Activated CD4-positive, CD25-positive, alpha-beta regulatory T cell treated with anti-CD3 and anti-CD28 coated beads, Interleukin-2, amount 50 U/mL, for 72 hours (primary cell): ENCODE measurements at regions not wholly inside any gene's neighbourhood (a gene's known extent, or its start where the extent isn't known, plus 50 kb on each side); places are given as distances from the start of the nearest gene placed in this dataset.

Experiments used
- DNase-seq: peaks from one replicate; pipeline ENCODE4 v3.0.0; 2021

DNA sequence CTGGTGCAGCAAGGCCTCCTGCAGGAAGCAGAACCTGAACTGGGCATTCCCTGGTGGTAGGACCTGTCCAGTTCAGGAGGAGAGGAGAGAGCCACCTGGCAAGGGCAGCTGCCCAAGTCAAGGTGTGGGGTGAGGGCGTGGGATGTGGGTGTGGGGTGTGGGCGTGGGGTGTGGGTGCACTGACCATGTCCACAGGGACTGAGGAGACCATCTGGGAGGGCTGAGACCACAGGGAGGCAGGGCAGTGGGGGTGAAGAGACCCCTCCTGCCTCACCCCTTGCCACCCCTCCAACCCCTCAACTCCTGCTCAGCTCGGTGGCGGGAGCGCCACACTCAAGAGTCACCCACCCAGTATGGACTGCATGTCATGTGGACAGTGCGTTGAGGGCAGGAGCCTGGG, 117.9 kb downstream of the CPZ start:
- DNase-seq, result peak; percentile 20

DNA sequence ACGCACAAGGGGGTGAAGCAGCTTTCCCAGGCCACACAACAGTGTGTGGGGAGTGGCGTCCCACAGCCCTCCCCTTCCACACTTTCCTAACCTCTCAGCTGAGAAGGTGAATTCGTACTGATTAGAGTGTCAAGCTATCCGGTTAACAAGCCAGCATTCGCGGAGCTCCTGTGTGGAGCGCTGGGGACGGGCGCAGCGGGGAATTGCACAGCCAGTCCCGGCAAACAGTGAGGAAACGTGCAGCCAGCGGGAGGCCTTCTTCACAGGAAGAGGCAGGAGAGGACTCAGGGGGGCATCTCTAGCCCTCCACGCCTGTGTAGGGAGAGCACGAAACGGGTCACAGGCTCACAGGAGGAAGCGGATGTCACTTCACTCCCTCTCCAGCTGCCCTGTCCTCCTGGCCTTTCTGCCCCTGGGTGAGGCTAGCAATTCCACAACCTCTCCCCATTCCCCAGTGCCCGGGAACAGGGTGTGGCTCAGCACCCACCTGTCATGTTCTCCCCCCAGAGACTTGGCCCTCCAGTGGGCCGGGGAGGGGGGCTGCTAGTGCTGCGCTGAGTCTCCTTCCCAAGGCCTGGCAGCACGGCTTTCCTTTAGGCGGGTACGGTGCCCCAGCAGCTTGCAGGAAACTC, 117.3 kb downstream of the CPZ start:
- DNase-seq, result peak; percentile 14

DNA sequence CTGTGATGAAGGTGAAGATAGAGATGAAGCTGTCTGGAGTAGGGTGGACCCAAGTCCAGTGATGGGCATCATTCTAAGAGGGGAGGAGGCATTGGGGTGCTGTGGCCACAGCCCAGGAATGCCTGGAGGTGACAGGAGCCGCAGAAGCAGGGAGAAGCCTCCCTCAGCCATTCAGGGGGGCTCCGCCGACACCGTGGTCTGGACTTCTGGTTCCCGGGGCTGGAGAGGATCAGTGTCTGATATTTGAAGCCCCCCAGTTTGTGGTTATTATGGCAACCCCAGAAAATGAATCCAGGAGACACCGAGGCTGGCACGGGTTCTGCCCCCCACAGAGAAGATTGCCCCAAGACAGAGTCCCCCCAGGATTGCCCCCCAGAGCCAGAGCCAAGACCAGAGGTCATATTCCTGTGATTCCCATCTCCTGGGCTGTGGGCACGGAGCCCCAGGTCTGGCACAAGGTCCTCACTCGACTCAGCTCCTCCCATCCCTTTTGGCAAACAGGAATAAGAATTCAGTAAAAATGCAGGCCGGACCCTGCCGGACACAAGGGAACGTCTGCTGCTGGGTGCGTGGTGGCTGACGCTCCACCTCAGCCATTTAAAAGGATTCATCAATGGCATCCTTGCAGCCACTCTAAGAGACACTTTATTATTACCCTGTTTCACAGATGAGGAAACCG, 116.6 kb downstream of the CPZ start:
- DNase-seq, result peak; percentile 18

DNA sequence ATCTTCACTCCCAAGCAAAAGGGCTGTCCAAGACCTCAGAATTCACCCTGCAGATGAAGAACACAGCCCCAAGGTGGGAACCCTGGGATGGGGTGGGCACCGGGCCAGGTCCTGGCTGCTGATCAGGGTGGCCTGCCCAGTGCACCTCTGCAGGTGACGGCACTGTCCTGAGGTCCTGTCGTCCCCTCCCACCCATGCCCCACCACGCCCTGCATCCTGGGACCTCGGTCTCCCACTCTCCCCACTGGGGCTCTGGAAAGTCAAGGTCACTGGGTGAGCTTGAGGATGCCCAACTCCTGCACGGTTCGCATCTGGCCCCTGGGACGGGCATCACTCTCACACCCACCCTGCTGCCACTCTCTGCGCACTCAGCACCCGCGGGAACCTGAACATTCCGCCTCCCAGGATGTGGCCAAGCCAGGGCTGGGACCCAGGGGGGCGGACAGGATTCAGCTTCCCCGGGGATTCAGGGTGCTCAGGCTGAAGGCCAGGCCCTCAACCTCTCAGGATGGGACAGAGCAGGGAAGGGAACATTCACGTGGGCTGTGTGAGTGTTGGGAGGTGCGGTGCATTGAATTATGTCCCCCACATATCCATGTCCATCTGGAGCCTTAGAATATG, 115.9 kb downstream of the CPZ start:
- peak; percentile 18 for DNase-seq

DNA sequence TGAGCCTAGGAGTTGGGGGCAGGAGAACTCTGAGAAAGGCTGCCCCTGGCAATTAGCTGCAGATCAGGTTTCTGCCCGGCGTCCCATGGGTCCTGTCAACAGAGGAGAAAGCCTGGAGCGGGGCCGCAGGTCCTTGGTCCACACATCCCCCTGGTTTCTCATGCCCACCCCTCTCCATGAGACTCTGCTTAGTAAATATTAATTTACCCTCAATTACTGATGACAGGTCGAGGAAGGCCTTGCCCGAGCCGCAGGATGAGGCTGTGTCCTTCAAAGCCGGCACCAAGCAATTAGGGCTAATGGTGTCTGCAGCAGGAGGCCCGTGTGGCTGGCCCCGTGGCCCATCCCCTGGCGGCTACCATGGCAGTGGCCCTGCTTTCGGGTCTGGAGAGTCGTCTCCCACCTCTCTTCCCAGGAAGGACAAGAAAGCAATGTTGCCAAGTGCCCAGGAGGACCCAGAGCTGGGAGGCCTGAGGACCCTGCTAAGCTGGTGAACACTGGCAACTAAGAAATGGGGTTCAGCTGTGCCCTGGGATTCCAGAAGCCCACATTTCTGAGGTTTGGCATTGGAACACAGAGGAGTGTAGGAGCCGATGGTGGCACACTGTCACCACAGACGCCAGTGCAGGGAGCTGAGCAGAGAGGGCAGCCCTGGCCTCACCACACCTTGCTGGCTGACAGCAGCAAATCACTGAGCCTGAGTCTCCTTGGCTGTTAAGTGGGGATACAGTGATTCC, 114.6 kb downstream of the CPZ start:
- peak; percentile 5 for DNase-seq

DNA sequence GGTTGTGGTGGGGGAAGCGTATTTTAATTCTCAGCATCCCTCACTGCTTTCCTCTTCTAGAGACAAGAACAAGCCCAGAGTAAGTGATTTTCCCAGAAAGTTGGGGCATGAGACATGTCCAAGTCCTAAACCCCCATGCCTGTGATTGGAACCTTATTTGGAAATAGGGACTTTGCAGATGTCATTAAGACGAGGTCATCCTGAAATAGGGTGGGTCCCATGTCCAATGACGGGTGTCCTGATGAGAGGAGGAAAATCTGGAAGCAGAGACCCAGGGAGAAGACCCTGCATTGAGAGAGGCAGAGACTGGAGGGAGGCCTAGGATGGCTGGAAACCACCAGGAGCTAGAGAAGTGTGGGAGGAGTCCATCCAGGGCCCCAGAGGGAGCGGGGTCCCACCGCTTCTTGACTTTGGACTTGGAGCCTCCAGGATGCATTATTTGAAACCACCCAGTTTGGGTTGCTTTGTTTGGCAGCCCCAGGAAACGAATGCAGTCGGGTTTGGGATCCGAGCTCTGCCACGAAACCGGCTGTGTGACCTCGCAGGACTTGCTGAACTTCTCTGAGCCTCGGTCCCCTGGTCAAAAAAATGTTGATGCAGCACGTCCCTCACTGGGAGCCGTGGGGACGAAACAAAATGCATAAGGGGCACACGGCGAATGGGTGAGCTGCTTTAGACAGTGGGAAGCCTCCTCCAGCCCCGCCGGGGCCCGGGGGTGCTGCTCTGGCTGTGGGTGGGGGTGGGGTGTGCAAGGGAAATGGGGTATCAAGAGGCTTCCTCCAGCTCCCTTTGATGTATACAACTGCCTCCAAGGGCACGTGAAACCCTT, 113.9 kb downstream of the CPZ start:
- peak; percentile 12 for DNase-seq

DNA sequence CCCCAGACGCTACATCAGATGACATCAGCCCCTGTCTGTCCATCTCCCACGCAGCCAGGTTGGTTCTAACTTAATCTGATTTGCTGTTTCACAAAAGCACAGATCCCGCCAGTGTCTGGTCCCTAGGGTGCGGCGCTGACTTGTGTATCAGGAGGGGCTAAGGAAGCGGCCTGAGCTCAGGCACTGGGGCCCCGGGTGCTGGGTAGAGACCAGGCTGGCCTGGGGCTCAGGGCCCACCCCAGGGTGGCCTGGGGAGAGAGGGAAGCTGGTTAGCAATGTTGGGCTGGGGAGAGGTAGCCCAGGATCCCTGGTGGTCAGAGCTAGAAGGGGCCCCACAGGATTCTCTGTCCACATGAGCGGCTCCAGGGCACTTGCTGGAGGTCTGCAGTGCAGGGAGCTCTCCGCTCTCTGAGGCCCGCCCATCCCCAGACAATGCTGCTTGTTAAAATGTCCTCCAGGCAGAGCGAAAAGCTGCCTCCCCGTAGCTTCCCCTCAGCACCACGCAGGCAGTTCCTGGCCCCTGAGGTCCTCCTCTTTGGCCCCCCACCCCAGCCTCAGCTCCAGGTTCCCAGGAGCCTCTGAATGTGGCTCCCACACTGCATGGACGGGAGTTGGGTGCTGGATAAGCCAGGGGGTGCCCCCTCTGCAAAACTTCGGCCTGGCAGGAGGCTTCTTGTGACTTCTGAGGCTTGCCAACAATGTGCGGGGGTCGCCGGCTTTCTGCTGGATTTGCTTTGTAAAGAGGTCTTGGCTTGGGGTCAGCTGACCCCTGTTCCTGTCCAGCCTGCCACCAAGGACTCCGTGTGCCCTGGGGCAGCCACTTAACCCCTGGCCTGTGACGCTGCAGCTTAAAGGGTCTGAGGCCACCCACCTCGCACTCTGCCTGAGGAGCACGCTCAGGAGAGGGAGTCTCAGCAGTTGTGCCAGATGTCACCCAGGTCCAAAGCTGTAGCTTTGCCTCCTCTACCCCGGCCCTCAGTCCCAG, 112.9 kb downstream of the CPZ start:
- peak; percentile 17 for DNase-seq

- DNase-seq, result peak; percentile 17
Measured at GRCh38 chr4:8704632-8705031, 112.1 kb downstream of the CPZ start.

DNA sequence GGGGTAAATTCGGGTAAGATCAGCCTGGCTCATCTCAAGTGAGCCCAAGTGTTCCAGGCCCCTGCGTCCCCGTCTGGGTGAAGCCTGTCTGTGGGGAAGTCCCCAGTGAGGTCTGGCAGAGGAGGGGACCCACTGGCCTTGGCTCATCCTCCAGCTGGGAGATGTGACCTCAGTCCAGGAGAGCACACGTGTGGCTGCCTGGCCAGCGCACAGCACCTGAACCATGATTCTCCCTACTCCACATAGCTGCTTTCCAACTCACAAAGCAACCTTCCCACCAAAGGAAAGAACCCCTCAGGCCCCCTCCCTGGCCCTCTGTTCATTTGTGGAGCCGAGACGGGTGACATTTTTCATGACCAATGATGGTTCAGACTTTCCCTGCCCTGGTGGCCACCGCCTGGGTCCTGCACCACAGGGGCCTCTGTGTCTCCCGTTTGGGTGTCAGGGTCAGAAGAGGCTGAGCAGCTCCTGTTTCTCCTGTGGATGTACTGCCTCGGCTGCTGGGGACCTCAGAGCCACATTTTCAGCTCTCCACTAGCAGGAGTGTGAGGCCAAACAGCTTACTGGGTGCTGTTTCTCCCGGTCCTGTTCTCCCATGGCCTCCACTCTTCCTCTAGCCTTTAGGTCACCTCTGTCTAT, 111.4 kb downstream of the CPZ start:
- no peak for DNase-seq

GRCh38 chr4:8703401-8703696, 110.8 kb downstream of the CPZ start:
- DNase-seq, result no peak

GRCh38 chr4:8702516-8703400, 110.2 kb downstream of the CPZ start:
- no peak for DNase-seq

- no peak for DNase-seq
Measured at GRCh38 chr4:8702020-8702495, 109.5 kb downstream of the CPZ start.

DNA sequence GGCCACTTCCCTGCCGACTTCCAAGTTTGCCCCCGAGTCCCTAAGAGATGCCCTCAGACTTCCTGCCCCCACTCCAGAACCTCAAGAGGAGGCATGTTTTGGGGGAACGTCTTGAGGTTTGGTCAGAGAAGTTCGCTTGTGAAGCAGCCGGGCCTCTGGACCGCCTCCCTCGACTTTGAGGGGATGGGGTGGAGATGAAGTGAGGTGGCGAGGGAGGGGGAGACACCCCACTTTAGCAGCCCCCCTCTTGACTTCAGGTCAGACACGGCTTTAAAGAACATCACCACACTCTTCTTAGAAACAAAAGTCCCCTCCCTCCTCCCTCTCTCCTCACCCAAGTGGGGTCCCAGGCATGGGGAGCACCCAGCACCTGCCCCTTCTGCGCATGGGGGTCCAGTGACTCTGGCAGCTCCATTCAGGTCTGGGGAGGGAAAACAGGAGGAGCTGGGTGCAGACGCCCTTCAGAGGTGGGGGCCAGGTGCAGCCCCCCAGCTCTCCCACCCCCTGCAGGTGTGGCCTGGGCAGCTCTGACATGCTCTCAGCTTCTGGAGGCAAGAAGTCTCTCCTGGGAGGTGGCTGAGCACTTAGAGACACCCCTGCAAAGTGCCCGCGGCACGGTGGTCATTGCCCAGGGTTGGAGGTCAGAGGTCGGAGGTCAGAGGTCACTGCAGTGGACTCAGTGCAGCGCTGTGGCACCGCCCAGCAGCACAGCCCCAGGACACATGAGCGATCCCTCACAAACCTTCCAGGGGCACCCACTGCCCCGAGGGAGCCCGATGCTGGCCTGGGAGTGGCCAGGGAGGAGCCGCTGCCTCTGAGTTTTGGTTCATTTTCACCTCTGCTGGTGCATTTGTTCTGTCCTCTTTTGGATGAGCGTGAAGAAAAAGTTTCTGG, 108.8 kb downstream of the CPZ start:
- DNase-seq, result no peak

- no peak for DNase-seq
Measured at GRCh38 chr4:8700531-8700930, 108.0 kb downstream of the CPZ start.

DNA sequence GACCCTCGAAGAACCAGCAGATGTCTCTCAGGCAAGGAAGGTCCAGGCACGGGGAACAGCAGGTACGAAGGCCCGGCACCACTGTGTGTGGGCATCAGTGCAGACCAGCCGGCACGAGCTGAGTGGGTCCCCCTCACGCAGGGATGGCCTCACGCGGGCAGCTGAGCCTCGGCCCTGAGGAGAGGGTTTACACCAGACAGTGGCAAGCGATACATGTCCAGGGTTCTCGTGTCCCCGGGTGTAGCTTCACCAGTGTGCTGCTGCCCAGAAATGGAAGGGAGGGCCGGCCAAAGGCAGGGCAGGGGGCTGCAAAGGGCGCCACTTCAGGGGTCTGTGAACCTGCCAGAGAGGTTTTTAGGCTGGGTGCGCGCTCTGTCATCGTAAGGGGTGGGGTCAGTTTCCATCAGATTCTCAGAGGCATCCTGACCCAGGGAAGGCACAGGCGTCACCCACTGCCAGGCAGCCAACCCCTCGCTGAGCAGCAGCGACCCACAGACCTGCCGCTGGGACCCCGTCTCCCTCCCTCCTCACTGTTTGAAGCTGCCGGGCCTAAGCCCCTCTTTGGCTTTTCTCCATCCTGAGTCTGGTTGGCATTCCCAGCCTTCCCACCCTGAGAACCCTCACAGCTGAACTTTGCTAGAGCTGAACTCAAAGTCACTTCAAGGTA, 107.0 kb downstream of the CPZ start:
- DNase-seq, result no peak

GRCh38 chr4:8699063-8699385, 106.5 kb downstream of the CPZ start:
- no peak for DNase-seq

DNA sequence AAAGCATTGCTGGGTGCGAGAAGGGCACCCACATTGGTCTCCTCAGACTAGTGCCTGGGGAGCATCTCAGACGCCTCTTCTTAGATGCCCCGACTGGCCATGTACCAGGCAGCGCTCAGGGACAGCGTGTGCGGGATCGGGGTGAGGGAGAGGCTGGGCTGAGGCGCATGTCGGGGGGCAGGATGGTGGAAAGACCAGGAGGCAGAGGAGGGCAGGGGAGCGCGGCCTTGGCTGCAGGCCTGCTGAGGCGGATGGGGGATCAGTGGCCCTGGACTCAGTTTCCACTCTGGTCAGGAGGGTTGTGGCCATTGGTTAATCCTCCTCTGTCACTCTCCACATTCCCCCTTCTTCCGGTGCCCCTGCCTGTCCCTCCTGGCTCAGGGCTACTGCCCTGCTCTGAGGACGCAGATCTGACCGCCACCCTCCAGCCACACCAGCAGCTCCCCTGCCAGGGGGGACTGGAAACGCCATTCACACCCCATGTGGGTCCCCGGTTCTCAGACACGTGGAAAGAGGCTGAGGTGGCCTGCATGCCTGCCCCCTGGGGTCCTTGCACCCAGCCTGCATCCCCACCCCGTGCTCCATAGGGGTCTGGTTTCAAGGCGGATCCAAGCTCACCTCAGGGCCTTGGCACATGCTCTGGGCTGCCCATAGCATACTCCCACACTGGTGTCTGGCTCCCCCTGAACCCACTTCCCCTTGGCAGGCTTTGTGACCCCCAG, 105.9 kb downstream of the CPZ start:
- DNase-seq, result no peak

- no peak for DNase-seq
Measured at GRCh38 chr4:8697826-8698225, 105.3 kb downstream of the CPZ start.
